HEK293T (cell line): ENCODE measurements at regions not wholly inside any gene's neighbourhood (a gene's known extent, or its start where the extent isn't known, plus 50 kb on each side); places are given as distances from the start of the nearest gene placed in this dataset.

Source experiments
- BHLHE40 ChIP-seq: fragments of 450-650 bp; IDR thresholded peaks from 2 replicates; pipeline ENCODE4 v1.6.1; 2016; ENCODE audit warnings: mild to moderate bottlenecking, moderate library complexity, borderline replicate concordance
- CTBP1 ChIP-seq: fragments of 450-650 bp; IDR thresholded peaks from 2 replicates; pipeline ENCODE4 v1.6.1; 2016; ENCODE audit warnings: borderline replicate concordance
- ELF4 ChIP-seq: fragments of 450-650 bp; IDR thresholded peaks from 2 replicates; pipeline ENCODE4 v1.6.1; 2017; ENCODE audit warnings: antibody characterized with exemption
- FOXA1 ChIP-seq: fragments of 450-650 bp; IDR thresholded peaks from 2 replicates; pipeline ENCODE4 v1.6.1; 2016; ENCODE audit warnings: mild to moderate bottlenecking
- NFRKB ChIP-seq: fragments of 450-650 bp; IDR thresholded peaks from 2 replicates; pipeline ENCODE4 v1.6.1; 2016; ENCODE audit warnings: mild to moderate bottlenecking, moderate library complexity
- PKNOX1 ChIP-seq: fragments of 450-650 bp; IDR thresholded peaks from 2 replicates; pipeline ENCODE4 v1.6.1; 2016
- SP1 ChIP-seq: fragments of 450-650 bp; IDR thresholded peaks from 2 replicates; pipeline ENCODE4 v1.6.1; 2017
- SUZ12 ChIP-seq: fragments of 450-650 bp; IDR thresholded peaks from 2 replicates; pipeline ENCODE4 v1.6.1; 2016; ENCODE audit warnings: mild to moderate bottlenecking
- ZNF384 ChIP-seq: fragments of 450-650 bp; IDR thresholded peaks from 2 replicates; pipeline ENCODE4 v1.6.1; 2016

DNA sequence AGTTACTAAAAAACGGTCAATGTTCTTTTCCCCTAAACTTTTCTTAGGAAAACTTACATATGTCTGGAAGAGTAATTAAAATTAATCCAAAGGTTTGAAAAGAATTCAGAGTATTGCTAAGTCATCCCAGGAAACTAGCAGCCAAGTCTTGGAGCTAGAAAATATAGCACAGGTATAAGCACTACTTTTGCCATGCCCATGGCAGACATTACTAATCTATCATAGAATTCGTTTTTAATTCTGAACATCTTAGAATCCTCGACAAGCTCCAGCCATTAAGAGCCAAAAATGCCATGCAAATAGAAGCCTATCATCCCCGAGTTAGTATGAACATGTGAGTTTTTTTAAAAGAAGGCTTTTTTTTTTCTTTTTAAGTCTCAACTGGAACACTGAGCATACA is 395.0 kb downstream of the ZEB2 start:
- TF ChIP-seq ZNF384 = no peak
- TF ChIP-seq CTBP1 = no peak
- TF ChIP-seq BHLHE40 = no peak
- no peak for TF ChIP-seq SP1
- no peak for TF ChIP-seq NFRKB
- TF ChIP-seq PKNOX1 = no peak
- TF ChIP-seq SUZ12 = no peak
- no peak for TF ChIP-seq FOXA1
- no peak for TF ChIP-seq ELF4
